Thyroid gland (tissue), 4 donors: ENCODE measurements at regions not wholly inside any gene's neighbourhood (a gene's known extent, or its start where the extent isn't known, plus 50 kb on each side); places are given as distances from the start of the nearest gene placed in this dataset.

ENCODE experiments used
- POLR2A ChIP-seq, 2 donors: fragments of 450-650 bp; IDR thresholded peaks; one replicate each; pipeline ENCODE4 v1.6.1; 2017; ENCODE audit warnings: antibody characterized with exemption in 2 of 2, mild to moderate bottlenecking in 2 of 2, moderate library complexity in 1 of 2
- TF ChIP-seq, protein P1 (sequence below), 6 experiments: fragments of 200-600 bp in 3 of 6; fragments of 450-650 bp in 3 of 6; sonication (generic) in 3 of 6; IDR thresholded peaks; one replicate each; pipeline ENCODE4 v1.5.1; 2016 to 2019; ENCODE audit warnings: antibody characterized with exemption in 6 of 6, mild to moderate bottlenecking in 2 of 6, inconsistent platforms in 1 of 6, moderate library complexity in 1 of 6

DNA sequence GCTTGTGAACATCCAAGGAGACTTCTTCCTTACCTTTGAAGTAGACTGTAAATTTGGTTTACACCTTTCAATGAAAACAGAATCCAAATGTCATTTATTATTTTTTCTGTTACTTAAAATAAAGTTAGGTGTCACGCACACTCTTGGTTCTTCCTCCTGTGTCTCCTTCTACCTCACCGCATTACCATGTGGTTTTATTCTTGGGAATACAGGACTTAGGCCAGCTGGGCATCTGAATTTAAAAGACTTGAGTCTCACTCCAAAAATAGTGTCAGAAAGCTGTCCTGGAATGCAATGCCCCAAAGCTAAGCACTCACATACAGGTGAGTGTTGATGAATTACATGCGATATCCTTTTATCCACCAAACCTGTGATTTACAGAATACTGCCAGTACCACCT is 66.4 kb downstream of the MAF start:
- TF ChIP-seq, protein P1, sequence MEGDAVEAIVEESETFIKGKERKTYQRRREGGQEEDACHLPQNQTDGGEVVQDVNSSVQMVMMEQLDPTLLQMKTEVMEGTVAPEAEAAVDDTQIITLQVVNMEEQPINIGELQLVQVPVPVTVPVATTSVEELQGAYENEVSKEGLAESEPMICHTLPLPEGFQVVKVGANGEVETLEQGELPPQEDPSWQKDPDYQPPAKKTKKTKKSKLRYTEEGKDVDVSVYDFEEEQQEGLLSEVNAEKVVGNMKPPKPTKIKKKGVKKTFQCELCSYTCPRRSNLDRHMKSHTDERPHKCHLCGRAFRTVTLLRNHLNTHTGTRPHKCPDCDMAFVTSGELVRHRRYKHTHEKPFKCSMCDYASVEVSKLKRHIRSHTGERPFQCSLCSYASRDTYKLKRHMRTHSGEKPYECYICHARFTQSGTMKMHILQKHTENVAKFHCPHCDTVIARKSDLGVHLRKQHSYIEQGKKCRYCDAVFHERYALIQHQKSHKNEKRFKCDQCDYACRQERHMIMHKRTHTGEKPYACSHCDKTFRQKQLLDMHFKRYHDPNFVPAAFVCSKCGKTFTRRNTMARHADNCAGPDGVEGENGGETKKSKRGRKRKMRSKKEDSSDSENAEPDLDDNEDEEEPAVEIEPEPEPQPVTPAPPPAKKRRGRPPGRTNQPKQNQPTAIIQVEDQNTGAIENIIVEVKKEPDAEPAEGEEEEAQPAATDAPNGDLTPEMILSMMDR (IDR thresholded peaks at IDR 0.05): no peak
- no peak for TF ChIP-seq POLR2A (IDR thresholded peaks at IDR 0.05)
